ENCODE measurements at regions not wholly inside any gene's neighbourhood (a gene's known extent, or its start where the extent isn't known, plus 50 kb on each side); places are given as distances from the start of the nearest gene placed in this dataset.

DNA sequence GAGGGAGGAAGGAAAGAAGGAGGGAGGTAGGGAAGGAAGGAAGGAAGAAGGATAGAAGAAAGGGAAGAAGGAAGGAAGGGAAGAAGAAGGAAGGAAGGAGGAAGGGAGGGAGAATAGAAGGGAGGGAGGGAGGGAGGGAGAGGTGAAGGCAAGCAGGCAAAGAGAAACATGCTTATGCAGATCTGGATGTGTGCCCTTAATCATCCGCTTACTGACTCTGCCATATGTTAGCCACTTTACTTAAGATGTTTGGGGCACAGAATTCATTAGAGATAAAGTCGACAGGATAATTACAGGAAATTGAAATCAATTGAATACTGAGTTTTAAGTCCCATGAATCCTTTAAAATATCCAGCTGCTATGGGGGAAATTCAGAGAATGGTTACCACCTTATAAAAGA is 334.2 kb downstream of the GRB14 start:
- TF ChIP-seq, protein P1, sequence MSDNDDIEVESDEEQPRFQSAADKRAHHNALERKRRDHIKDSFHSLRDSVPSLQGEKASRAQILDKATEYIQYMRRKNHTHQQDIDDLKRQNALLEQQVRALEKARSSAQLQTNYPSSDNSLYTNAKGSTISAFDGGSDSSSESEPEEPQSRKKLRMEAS (IDR thresholded peaks at IDR 0.05): no peak
- no peak for TF ChIP-seq RAD21 (IDR thresholded peaks at IDR 0.05; ENCODE audit: low read depth)
- no peak for TF ChIP-seq TEAD4 (IDR thresholded peaks at IDR 0.05)
- TF ChIP-seq FOXM1 (IDR thresholded peaks at IDR 0.05; ENCODE audit: borderline replicate concordance, low read depth): no peak
- no peak for TF ChIP-seq CEBPB (IDR thresholded peaks at IDR 0.05)
- TF ChIP-seq, protein P2, sequence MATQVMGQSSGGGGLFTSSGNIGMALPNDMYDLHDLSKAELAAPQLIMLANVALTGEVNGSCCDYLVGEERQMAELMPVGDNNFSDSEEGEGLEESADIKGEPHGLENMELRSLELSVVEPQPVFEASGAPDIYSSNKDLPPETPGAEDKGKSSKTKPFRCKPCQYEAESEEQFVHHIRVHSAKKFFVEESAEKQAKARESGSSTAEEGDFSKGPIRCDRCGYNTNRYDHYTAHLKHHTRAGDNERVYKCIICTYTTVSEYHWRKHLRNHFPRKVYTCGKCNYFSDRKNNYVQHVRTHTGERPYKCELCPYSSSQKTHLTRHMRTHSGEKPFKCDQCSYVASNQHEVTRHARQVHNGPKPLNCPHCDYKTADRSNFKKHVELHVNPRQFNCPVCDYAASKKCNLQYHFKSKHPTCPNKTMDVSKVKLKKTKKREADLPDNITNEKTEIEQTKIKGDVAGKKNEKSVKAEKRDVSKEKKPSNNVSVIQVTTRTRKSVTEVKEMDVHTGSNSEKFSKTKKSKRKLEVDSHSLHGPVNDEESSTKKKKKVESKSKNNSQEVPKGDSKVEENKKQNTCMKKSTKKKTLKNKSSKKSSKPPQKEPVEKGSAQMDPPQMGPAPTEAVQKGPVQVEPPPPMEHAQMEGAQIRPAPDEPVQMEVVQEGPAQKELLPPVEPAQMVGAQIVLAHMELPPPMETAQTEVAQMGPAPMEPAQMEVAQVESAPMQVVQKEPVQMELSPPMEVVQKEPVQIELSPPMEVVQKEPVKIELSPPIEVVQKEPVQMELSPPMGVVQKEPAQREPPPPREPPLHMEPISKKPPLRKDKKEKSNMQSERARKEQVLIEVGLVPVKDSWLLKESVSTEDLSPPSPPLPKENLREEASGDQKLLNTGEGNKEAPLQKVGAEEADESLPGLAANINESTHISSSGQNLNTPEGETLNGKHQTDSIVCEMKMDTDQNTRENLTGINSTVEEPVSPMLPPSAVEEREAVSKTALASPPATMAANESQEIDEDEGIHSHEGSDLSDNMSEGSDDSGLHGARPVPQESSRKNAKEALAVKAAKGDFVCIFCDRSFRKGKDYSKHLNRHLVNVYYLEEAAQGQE (IDR thresholded peaks at IDR 0.05; ENCODE audit: low read depth): no peak

DNA sequence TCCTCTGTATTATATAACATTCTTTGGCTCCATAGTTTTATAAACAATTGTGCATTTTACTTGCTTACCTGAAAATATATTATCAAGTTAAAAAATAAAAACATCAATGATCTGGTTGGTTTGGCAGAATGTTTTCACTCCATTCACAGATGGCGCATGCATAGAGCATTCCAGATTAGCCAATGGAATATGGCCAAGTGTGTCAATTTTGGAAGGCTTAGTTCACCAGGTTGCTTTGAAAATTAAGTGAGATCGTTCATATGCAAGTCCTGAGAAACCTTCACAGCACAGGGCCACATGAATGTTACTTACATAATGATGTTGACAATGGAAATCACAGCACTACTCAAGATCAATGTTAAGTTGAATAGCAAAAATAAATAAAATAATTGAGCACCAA is 335.7 kb downstream of the GRB14 start:
- TF ChIP-seq, protein P1 (IDR thresholded peaks at IDR 0.05): no peak
- TF ChIP-seq TEAD4 (IDR thresholded peaks at IDR 0.05) (no peak), EGR1 (IDR thresholded peaks at IDR 0.05) (no peak), ZBTB7A (IDR thresholded peaks at IDR 0.05; ENCODE audit: low read depth) (no peak)
- TF ChIP-seq, protein P2 (IDR thresholded peaks at IDR 0.05; ENCODE audit: low read depth): no peak

DNA sequence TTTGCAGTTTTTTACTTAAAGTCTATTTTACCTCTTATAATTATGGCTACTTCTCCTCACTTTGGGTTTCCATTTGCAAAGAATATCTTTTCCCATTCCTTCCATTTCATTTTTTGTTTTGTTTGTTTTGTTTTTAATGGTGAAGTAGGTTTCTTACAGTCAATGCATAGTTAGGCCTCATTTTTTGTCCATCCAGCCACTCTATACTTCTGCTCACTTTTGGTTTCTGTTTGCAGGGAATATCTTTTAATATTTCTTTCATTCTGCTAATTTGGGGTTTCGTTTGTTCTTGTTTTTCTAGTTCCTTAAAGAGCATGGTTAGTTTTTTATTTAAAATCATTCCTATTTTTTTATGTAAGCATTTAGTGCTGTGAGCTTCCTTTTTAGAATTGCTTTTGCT is 339.4 kb downstream of the GRB14 start:
- no peak for TF ChIP-seq CREB1 (IDR thresholded peaks at IDR 0.05; ENCODE audit: low read depth)
- TF ChIP-seq, protein P1 (IDR thresholded peaks at IDR 0.05): no peak
- no peak for TF ChIP-seq EP300 (IDR thresholded peaks at IDR 0.05; ENCODE audit: borderline replicate concordance)
- no peak for TF ChIP-seq YY1 (IDR thresholded peaks at IDR 0.05; ENCODE audit: low read depth)
- no peak for TF ChIP-seq NFIC (IDR thresholded peaks at IDR 0.05)

DNA sequence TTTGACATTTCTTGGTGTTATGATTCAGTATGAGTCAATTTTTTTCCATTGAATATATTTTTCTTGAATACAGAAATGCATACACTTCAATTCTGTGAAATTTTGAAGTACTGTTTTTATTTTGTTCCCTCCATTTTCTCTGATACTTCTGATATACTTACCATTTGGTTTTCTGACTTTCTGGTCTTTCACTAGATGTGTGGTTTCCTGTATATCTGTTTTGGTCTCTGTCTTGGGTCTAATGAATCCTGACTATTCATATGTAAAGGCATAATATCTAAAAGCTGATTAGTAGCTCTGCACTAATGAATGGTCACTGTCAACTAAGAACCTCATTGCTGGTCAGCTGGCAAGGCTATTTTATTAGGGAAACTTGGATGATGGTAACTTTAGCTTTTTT is 345.6 kb downstream of the GRB14 start:
- TF ChIP-seq YY1 (IDR thresholded peaks at IDR 0.05; ENCODE audit: low read depth) (no peak), RAD21 (IDR thresholded peaks at IDR 0.05; ENCODE audit: low read depth) (no peak), TAF1 (IDR thresholded peaks at IDR 0.05; ENCODE audit: low read depth) (no peak)

DNA sequence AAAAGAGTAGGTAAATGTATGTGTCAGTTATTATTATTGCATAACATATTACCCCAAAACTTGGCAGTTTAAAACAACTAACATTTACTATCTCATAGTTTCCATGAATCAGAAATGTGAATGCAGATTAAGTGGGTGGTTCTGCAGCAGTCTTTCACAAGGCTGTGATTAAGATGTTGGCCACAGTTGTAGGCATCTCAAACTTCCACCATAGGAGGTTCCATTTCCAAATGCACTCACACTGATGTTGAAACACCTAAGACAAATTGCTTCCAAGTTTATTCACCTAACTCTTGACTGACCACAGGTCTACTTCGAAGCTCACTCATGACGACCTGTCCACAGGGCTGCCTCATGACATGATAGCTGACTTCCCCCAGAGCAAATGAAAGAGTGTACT is 360.8 kb downstream of the GRB14 start:
- TF ChIP-seq EP300 (IDR thresholded peaks at IDR 0.05; ENCODE audit: borderline replicate concordance) (no peak), ZBTB7A (IDR thresholded peaks at IDR 0.05; ENCODE audit: low read depth) (no peak), YY1 (IDR thresholded peaks at IDR 0.05; ENCODE audit: low read depth) (no peak), TAF1 (IDR thresholded peaks at IDR 0.05; ENCODE audit: low read depth) (no peak), NFIC (IDR thresholded peaks at IDR 0.05) (no peak), CEBPB (IDR thresholded peaks at IDR 0.05) (no peak), CREB1 (IDR thresholded peaks at IDR 0.05; ENCODE audit: low read depth) (no peak), FOXM1 (IDR thresholded peaks at IDR 0.05; ENCODE audit: borderline replicate concordance, low read depth) (no peak)

DNA sequence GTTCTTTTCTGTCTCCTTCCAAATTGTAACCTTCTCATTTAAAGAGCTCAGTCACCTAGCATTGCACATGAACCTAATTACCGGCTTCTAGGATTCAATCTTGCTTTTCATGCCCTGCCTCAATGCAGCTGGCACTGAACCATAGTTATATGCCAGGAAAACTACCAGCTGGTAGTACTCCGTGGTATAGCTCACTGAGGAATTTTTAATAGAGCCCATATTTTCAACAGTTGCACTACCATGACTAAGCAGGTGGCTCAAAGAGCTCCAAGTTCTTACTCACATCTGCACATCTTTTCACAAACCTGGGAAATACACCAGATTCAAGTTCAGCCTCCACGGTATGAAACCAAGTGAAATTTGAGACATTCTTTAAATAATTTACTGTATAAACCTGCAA is 363.5 kb downstream of the GRB14 start:
- TF ChIP-seq RAD21 (IDR thresholded peaks at IDR 0.05; ENCODE audit: low read depth) (no peak), TAF1 (IDR thresholded peaks at IDR 0.05; ENCODE audit: low read depth) (no peak), YY1 (IDR thresholded peaks at IDR 0.05; ENCODE audit: low read depth) (no peak), EGR1 (IDR thresholded peaks at IDR 0.05) (no peak), CREB1 (IDR thresholded peaks at IDR 0.05; ENCODE audit: low read depth) (no peak), TCF12 (IDR thresholded peaks at IDR 0.05; ENCODE audit: low read depth) (no peak)
- TF ChIP-seq, protein P2 (IDR thresholded peaks at IDR 0.05; ENCODE audit: low read depth): no peak

Data from Ishikawa (cell line).